ENCODE measurements at regions not wholly inside any gene's neighbourhood (a gene's known extent, or its start where the extent isn't known, plus 50 kb on each side); places are given as distances from the start of the nearest gene placed in this dataset.

DNA sequence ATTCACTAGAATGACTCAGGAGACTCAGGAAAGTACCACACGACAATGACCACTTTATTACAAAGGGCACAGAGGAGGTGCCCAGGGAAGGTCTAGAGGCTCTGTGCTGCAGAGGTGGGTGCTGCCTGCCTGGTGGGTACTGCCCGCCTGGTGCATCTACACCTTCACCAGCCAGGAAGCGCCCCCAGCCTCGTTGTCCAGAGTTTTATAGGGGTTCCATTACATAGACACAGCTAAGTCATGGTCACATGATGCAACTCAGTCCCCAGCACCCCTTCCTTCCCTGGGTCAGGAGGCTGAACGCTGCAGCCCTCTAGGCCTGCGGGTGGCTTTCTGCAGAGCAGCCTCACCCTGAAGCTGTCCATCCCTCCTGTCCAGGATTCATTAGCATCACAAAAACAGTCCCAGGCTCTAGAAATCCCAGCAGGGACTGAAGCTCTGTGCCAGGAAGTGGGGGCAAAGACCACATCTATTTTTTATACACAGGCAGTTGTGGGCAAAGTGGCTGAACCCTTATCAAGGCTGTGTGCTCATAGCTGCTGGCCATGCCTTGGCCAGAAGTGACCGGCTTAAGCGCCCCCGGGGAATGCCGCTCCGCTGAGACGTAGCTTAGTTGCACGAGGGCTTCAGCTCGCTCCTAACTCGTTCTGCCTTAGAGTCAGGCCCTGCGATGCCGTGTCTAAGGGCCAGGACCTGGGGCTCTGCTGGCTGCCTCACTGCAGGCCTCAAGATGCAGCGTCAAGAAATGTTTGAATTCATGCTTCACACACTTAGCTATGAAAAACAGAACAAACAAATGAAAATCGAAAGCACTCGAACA, 219.0 kb downstream of the GLRX3 start:
- TF ChIP-seq GATA2 (IDR thresholded peaks at IDR 0.05; ENCODE audit: low read depth, low read length), result no peak
- TF ChIP-seq GATA3 (IDR thresholded peaks at IDR 0.05; ENCODE audit: low read depth, low read length), result no peak

Measured in SH-SY5Y (cell line).